ENCODE measurements at regions not wholly inside any gene's neighbourhood (a gene's known extent, or its start where the extent isn't known, plus 50 kb on each side); places are given as distances from the start of the nearest gene placed in this dataset.
"Not testable (repeated sequence)": the region's sequence is repeated elsewhere in the genome, so short reads cannot be mapped to it uniquely, and the experiment has no call there.

GRCh38 chr14:84877061-84877460 is 652.9 kb upstream of the FLRT2 start:
- DNase-seq: no peak

- DNase-seq: no peak
These were observed 647.1 kb upstream of the FLRT2 start for GRCh38 chr14:84882830-84883229.

GRCh38 chr14:84885061-84885460 is 644.9 kb upstream of the FLRT2 start:
- no peak for DNase-seq

- DNase-seq: no peak
These were observed 638.5 kb upstream of the FLRT2 start for GRCh38 chr14:84891404-84891803.

- peak; percentile 60 for DNase-seq
These were observed 635.7 kb upstream of the FLRT2 start for GRCh38 chr14:84894254-84894653.

GRCh38 chr14:84922370-84922769 is 607.6 kb upstream of the FLRT2 start:
- no peak for DNase-seq

GRCh38 chr14:84926656-84927055 is 603.3 kb upstream of the FLRT2 start:
- DNase-seq: no peak

- peak; percentile 64 for DNase-seq
These were observed 602.7 kb upstream of the FLRT2 start for GRCh38 chr14:84927096-84927827.

- no peak for DNase-seq
These were observed 600.9 kb upstream of the FLRT2 start for GRCh38 chr14:84929086-84929485.

GRCh38 chr14:84929834-84930233 is 600.1 kb upstream of the FLRT2 start:
- DNase-seq: no peak

GRCh38 chr14:84937016-84937415 is 592.9 kb upstream of the FLRT2 start:
- no peak for DNase-seq

GRCh38 chr14:84937449-84937848 is 592.5 kb upstream of the FLRT2 start:
- no peak for DNase-seq

- DNase-seq: not testable (repeated sequence)
These were observed 585.0 kb upstream of the FLRT2 start for GRCh38 chr14:84944901-84945300.

- DNase-seq: no peak
These were observed 570.0 kb upstream of the FLRT2 start for GRCh38 chr14:84959851-84960520.

- DNase-seq: peak; percentile 66
These were observed 568.3 kb upstream of the FLRT2 start for GRCh38 chr14:84961637-84962036.

- no peak for DNase-seq
These were observed 566.4 kb upstream of the FLRT2 start for GRCh38 chr14:84963518-84963917.

GRCh38 chr14:84965279-84965678 is 564.7 kb upstream of the FLRT2 start:
- DNase-seq: no peak

GRCh38 chr14:84969501-84969900 is 560.4 kb upstream of the FLRT2 start:
- peak; percentile 49 for DNase-seq

GRCh38 chr14:84975241-84975902 is 554.6 kb upstream of the FLRT2 start:
- DNase-seq: no peak

GRCh38 chr14:84976805-84977204 is 553.1 kb upstream of the FLRT2 start:
- DNase-seq: no peak

GRCh38 chr14:84987042-84987441 is 542.9 kb upstream of the FLRT2 start:
- no peak for DNase-seq

GRCh38 chr14:84988357-84988756 is 541.6 kb upstream of the FLRT2 start:
- no peak for DNase-seq

- DNase-seq: no peak
These were observed 538.9 kb upstream of the FLRT2 start for GRCh38 chr14:84991021-84991420.

GRCh38 chr14:84998216-84998615 is 531.7 kb upstream of the FLRT2 start:
- no peak for DNase-seq

Measured in NCI-H345 (cell line).